ENCODE measurements at regions not wholly inside any gene's neighbourhood (a gene's known extent, or its start where the extent isn't known, plus 50 kb on each side); places are given as distances from the start of the nearest gene placed in this dataset.

DNA sequence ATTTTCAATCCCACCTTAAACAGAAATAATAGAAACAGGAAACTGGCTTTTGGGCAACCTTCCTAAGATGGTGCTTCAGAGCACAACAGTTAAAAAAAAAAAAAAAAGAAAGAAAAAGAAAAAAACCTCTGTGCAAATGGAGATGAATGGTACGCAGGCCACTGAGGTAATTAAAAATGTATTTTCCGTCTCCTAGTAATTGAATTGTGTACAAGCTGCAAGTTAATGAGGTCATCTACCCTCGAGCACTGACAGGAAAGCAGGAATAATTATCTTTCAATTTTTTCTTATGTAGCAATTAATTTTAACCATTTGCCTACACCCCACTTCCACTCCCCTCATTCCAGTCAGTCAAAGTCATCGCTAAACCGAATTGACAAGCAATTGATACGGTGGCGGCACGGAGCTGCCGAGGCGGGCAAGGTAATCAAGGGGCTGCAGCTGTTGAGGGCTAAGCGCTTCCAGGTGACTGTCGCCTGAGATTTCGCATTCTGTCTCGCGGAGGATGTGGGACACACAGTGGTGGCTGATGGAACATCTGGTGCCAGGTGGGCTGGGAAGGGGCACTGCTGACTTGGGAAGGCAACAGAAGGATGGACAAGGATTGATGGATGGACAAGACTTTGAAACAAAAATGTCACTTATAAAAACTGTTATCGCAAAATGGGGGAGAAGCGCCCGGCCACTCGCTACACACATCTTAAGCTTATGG lies 109.4 kb downstream of the RCN1 start:
- DNase-seq (ENCODE audit: low read depth in 1 of 2, low spot score in 1 of 2), result no peak

DNA sequence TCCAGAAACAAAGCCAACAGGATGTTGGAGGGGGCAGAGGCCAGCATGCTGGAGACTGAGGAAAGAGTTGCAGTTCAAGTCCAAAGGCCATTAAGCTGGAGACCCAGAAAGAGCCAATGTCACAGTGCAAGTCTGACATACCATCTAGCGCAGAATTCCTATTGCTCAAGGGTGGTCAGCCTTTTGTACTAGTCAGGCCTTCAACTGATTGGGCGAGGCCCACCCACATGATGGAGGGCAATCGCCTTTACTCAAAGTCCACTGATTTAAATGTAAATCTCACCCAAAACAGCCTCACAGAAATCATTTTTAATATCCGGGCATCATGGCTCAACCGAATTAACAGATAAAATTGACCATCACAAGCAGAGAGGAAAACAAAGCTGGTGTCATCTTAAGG lies 113.9 kb downstream of the RCN1 start:
- DNase-seq (ENCODE audit: low read depth in 1 of 2, low spot score in 1 of 2), result no peak

DNA sequence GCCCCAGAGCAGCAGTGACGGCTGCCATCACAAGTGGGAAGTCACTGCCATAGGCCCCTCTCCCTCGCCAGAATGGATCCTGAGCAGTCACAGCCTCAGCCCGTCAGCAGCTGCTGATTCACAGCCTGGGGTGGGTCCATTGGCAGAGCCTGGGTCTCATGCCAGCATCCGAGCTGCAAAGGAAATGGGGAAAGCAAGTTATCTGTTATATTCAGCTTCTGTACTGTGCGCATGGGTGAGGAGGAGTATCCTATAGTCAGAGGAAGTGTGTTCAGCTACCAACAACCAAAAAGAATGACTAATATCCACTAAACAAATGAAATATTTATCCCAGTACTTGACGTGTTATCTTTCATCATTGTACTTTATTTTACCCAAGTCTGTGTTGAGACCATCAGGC lies 119.7 kb downstream of the RCN1 start:
- DNase-seq (ENCODE audit: low read depth in 1 of 2, low spot score in 1 of 2), result no peak

DNA sequence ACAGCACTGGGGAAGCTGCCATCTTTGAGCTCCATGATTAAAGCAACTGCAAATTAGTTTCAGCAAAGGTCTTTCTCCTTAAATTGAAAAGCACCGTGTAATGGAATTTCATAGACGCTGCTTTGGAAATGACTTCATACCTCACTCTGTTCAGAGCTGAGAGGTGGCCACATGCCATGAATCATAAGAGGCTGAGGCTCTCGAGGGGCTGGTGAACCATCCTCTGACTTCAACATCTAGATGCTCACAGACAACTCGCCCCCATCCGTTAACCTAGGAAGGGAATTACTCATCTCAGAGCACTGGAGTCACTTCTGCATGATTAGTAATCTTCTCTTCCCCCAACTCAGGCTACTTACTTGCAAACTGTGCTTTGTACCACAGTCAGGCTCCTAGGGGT lies 122.3 kb downstream of the RCN1 start:
- no peak for DNase-seq (ENCODE audit: low read depth in 1 of 2, low spot score in 1 of 2)

DNA sequence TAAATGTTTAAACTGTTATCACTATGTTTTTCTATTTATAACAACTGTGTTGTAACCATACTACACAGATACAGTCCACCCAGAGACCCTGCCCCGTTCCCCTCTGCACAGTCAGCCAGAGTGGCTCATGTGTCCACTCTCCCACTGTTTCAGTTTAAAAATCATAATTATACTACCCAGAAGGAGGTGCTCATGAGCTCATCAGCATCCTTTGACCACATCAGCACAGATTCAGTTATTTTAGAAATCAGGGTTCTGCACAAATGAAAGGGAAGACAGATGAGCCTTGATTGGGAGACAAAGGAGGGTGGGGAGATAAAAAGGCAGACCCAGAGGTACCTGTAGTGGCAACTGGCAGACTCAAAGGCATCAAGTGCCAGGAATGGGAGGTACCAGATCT lies 124.3 kb downstream of the RCN1 start:
- DNase-seq (ENCODE audit: low read depth in 1 of 2, low spot score in 1 of 2), result no peak

DNA sequence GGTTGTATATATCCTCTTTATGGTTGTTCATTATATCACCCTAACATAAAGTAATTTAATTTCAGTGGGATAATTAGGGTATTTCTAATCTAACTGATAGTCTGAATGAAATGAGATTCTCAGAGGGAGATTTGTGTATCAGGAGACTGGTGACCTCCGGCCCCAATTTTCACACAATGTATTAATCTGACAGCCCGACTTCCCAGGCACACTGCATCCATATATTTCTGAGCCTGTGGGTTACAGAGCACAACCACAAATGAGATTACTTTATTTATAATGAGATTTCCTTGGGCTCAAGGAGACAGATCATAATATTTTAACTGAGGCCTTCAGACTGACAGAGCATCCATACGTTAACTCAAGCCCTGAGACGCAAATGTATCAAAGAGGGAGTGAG lies 125.9 kb downstream of the RCN1 start:
- no peak for DNase-seq (ENCODE audit: low read depth in 1 of 2, low spot score in 1 of 2)

DNA sequence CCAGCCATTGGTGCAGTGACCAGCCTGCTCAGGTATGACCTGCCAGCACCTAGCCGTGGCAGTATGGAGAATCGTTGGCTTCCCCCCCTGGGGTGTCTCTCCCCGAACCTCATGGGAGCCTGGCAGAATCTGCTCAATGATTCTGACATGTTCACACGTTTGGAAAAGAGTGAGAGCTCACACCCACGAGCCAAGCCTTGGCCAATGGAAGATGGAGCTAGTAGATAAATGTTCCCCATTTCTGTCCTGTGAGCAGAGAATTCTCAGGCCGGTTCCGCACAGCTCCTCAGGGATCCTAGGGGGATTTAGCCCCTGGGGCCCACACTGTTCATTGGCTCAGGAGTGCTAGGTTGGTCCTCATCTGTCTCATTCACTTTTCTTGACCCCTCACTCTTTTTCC lies 128.4 kb downstream of the RCN1 start:
- no peak for DNase-seq (ENCODE audit: low read depth in 1 of 2, low spot score in 1 of 2)

DNA sequence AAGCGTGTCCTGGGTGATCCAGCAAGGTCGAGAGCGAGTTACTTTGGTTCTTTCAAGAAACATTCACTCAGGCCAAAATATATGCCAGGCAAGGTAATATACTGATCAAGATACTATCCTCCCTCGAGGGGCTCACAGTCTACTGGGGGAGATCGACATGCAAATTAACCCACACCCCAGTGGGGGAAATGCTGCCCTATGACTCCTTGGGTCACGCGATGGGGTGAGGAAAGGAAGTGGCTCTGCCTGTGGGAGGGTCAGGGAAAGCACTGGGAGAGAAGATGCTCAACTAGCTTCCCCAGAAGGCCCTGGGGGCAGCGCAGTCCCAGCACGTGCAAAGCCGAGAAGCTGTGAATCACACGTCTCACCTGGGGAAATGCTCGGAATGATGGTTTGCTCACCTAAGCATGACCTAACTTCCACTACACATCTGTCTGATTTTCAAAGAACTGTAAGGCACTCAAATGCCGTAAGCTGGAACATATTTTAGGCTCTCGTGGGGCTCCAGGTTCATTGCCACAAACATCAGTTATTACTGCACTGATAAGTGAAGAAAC lies 130.7 kb downstream of the RCN1 start:
- DNase-seq (ENCODE audit: low read depth in 1 of 2, low spot score in 1 of 2), result no peak

DNA sequence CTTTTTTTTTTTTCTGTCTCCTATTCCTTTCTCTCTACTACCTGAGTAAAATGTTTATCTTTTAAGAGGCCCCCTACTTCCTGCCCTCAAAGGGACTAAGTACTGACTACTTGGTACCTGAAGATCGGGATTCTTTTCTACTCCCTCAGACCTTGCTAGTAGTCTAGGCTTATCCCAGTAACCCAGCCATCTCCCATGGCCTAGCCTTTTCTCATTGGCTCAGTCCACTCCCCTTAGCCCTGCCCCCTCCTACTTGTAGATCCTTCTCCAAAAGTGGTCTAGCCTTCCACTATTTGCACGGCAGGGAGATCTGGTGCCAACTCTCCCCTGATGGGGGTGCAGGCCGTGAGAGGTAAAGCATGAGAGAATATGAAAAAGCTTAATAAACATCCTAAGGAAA lies 133.7 kb downstream of the RCN1 start:
- DNase-seq (ENCODE audit: low read depth in 1 of 2, low spot score in 1 of 2), result no peak

DNA sequence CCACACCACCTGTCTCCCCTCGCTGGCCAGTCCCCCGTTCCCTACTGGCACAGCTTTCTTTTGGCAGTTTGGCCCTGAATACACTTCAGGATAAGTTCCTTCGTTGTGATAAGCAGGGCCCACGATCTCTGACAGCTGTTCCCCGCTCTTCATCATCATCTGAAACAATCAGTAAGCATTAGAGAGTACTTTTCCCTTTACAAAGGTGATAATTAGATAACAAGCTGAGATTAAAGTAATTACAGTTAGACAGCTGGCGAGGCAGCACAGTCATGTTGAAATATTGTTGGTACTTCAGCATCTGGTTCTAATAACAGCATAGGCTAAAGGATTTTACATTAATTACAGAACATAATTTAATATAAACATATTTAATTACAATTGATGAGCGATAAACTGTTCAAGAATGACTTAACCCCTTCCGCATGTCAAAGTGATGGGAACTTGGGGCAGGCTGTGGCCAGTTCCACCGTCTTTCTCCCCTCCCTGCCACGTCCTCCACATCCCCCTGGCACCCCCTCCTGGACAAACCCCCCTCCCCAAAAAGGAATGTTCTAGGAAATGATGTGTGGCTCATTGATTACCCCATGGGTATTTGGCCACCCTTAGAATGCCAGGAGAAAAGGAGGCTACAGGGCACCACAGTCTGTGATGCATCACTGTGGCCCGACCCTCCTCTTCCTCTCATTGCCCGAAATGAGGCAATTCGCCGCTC lies 134.9 kb downstream of the RCN1 start:
- no peak for DNase-seq (ENCODE audit: low read depth in 1 of 2, low spot score in 1 of 2)

DNA sequence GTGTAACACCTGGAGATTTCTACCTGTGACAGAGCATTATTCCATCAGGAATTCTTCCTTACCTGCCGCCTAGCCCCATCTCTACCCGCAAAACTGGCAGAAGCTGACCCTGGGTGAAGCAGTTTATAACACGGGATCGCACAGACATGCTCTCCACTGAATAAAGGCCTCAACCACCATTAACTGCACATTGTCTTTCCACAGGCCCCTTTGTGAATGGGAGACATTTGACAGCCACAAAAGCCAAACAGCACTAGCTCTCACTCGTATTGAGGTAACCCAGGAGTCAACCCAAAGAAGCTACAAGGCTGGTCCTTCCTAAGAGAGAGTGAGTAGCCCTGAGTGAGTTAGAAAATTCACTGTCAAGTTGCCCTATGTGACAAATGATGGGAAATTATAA lies 135.6 kb downstream of the RCN1 start:
- DNase-seq (ENCODE audit: low read depth in 1 of 2, low spot score in 1 of 2), result no peak

DNA sequence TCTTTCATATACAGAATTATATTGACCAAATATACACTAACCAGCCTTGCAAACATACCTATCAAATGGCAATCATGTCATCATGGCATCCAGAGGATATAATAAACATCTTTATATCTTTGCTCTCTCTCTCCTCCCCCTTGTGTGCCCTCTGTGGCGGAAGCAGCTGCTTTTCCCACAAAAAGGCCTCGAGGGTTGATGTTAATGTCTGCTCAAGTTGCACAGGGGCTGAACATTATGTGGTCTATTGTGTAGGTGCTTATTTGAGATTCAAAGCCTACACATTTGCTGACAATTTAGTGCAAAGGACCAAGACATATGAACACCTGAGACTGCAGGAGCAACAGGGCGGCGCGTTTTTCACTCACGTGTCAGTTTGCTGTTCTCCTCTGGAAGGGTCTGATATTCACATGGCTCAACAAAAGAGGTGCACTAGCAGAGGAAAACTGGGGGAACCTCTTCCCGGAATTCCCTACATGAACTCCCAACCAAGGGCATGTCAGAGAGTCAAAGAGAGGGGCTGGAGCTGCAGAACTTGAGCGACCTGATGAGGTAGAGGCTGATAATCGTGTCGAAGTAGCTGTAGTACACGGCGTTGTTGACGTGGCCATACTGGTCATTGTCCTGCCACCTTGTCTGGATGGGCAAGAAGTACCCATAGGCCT lies 138.8 kb downstream of the RCN1 start:
- no peak for DNase-seq (ENCODE audit: low read depth in 1 of 2, low spot score in 1 of 2)

DNA sequence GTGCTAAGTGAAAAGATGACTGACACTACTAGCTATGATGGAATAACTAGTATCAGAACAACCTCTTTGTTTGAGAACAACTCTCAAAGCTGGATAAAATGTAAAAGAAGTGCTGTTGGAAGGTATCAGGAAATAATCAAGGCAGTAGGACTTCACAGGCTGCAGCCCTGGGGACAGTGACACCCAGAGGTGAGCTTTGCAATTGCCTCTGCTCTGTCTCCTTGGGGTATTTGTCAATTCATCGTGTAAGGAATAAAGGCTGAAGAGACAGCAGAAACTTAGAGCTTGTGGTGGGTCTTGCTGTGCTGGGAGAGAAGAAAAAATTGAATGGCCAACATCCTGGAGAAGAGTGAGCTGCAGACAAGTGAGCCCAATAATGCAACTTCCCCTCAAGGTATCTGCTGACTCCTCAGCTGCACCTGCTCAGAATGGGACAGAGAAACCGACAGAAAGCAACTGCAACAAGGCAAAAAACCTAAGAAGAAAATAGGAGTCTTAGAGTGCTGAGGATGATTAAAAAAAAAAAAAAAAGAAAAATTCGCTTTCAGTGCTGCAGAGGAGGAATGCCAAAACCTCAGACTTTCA lies 141.1 kb downstream of the RCN1 start:
- DNase-seq (ENCODE audit: low read depth in 1 of 2, low spot score in 1 of 2), result no peak

DNA sequence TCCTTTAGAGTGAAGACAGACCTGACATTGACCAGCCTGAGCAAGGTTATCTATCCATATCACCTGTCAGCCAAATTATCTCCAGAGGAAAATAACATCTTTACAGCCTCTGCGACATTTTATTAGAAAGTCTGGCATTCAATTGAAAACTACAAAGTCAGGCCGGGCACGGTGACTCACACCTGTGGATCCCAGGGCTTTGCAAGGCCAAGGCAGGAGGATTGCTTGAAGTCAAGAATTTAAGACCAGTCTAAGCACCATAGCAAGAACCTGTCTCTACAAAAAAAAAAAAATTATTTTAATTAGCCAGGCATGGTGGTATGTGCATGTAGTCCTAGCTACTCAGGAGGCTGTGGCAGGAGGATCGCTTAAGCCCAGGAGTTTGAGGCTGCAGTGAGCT lies 141.6 kb downstream of the RCN1 start:
- DNase-seq (ENCODE audit: low read depth in 1 of 2, low spot score in 1 of 2), result no peak

DNA sequence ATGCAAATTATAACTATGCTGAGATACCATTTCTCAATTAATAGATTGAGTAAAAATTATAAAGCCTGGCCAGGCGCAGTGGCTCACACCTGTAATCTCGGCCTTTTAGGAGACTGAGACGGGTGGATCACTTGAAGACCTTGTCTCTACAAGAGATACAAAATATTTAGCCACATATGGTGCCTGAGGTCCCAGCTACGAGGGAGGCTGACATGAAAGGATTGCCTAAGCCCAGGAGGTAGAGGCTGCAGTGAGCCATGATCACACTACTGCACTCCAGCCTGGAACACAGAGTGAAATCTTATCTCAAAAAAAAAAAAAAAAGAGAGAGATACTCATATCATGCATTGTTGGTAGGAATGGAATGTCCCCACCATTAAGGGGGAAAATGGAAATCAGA lies 142.4 kb downstream of the RCN1 start:
- DNase-seq (ENCODE audit: low read depth in 1 of 2, low spot score in 1 of 2), result no peak

DNA sequence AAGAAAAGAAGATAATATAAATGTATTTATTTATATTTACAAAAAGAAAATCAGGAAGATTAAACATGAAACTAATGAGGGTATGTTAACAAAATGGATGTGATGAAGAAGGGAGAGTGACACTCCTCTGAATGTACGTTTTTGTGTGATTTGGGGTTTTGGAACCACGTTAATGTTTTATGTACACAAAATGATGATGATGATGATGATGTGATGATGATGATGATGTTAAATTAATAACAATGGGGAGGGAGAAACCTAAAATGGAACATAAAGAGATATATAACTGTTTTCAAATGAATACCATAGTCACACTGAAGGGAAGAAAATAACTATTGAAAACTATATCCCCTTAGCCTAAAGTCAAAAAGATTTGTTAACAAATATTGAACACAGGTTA lies 143.1 kb downstream of the RCN1 start:
- DNase-seq (ENCODE audit: low read depth in 1 of 2, low spot score in 1 of 2), result no peak

DNA sequence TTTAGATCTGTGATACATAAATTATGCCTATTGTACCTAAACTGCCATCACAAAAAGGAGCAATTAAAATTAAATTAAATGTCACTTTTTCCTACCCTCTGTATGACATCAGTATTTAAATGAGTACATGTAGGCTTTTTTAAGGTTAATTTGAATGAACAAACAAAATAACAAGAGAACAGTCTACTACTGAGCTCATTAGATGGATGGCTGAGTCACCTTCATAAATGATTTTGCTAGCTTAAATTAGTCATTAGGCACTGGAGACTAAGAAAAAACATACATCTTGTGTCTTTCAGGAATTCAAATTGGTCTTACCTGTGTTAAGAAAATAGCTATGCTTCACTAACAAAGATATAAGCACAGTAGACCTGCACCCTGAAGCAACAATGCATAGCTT lies 153.6 kb downstream of the RCN1 start:
- DNase-seq (ENCODE audit: low read depth in 1 of 2, low spot score in 1 of 2), result no peak

DNA sequence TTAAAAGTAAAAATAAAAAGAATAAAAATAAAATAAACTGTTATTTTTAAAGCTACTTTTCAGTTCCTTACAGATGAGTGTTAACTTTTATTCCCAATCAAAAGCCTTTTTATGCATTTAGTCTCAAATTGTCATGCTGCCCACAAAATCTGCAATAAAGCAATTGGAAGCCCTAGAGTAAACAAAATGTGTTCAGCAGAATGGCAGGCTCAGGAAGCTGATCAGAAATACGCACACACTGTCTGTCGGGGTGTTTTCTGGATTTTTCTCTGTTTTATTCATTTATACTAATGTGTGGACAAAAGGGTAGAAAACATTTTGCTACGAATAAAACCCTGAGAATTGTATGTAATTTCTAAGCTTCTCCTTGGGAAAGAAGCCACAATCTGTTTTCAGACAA lies 162.8 kb downstream of the RCN1 start:
- DNase-seq (ENCODE audit: low read depth in 1 of 2, low spot score in 1 of 2), result no peak

DNA sequence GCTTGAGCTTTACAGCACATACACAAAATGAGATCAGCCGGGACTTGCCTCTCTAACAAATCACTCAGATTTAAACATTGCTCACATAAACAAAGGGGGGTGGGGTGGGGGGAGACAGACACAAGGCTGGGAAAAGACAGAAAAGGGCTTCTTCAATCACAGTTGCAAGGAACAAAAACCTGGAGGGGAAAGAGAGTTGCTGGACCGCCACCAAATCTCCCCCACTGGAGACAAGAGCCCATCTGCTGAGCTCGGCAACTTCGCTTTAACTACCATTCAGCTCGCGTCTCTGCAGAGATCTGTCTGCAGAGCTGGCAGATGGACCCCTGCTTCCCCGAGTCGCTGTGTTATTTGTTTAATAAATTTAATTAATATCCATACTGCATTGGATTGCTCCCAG lies 165.0 kb downstream of the RCN1 start:
- no peak for DNase-seq (ENCODE audit: low read depth in 1 of 2, low spot score in 1 of 2)

DNA sequence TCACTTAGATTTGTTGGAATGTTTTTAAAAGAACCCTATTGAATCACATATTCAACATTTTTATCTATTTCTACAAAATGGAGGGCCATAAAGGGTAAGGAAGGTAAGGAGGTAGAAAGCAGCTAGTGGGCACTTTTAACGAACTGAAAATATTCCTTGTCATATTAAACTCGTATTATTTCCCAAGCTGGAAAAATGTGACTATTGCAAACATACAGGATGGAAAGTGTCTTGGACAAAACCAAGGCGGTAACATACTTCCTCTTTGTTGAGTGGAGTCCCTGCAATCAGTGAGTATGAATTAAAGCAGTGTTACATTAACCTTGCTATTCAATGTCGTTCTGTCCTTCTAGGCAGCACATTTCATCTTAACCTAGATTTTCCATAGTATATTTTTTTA lies 165.6 kb downstream of the RCN1 start:
- no peak for DNase-seq (ENCODE audit: low read depth in 1 of 2, low spot score in 1 of 2)

DNA sequence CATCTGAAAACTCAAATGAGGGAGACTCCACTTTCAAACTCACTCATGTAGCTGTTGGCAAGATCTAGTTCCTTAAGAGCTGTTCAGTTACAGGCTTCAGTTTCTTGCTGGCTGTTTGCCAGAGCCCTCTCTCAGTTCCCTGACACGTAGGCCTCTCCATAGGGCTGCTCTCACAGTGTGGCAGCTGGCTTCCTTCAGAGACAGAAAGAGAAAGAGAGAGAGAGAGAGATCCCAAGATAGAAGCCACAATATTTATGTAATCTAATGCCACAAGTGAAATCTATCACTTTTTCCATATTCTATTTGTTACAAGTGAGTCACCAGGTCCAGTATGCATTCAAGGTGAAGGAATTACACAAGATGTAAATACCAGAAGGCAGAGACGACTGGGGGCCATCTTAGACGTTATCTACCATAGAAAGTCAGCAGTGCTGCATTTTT lies 168.8 kb downstream of the RCN1 start:
- no peak for DNase-seq (ENCODE audit: low read depth in 1 of 2, low spot score in 1 of 2)

DNA sequence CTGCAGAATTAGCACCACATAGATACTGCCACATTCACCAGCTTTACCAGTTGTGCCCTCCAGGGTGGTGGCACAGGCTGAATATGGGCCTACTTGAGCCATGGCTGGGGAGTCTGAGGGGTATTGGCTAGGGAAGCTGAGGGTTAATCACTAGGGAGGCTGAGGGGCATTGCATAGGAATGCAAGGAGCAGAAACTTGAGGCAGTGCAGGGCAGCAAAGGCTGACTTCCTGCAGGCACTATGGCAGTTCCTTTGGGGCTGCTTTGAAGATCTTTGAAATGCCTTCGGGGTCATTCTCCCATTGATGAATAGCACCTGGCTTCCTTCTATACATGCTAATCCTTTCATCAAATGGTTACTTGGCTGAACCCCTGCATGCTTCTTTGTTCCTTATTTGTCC lies 171.5 kb downstream of the RCN1 start:
- DNase-seq (ENCODE audit: low read depth in 1 of 2, low spot score in 1 of 2), result no peak
